ENCODE measurements at regions not wholly inside any gene's neighbourhood (a gene's known extent, or its start where the extent isn't known, plus 50 kb on each side); places are given as distances from the start of the nearest gene placed in this dataset.
"Not testable (repeated sequence)": the region's sequence is repeated elsewhere in the genome, so short reads cannot be mapped to it uniquely, and the experiment has no call there.

DNA sequence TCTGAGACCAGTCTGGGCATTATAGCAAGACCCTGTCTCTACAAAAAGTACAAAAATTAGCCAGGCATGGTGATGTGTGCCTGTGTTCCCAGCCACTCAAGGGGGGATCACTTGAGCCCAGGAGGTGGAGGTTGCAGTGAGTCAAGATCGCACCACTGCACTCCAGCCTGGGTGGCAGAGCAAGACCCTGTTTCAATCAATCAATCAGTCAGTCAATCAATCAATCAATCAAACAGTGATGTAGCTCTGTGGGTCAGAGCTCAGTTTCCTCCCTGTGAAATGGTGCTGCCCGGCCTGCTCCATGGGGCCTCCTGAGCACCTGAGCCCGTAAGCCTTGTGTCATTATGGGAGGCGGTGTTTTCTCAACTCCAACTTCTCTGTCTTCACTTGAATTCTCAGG, 167.1 kb upstream of the CIBAR2 start:
- DNase-seq: no peak

- DNase-seq: no peak
These were observed 167.7 kb upstream of the CIBAR2 start for GRCh38 chr16:85279825-85280545.

DNA sequence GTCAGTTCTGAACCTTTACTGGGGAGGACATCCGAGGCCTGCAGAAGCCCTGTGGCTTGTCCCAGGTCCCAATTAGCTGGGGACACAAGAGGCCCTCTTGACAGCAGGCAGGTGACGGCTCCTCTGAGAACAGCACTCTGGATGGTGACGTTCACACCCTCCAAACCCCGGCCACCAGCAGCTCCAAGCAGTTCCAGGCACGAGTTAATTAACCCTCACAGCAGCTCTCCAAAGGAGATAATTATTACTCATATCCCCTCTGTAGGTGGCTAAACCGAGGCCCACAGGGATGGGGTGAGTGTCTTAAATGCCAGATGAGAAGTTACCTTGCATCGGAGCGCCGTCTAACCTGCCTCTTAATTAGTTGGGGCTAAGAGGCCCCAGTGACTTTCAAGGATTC, 168.9 kb upstream of the CIBAR2 start:
- no peak for DNase-seq

GRCh38 chr16:85282842-85283241, 170.6 kb upstream of the CIBAR2 start:
- no peak for DNase-seq

GRCh38 chr16:85283305-85284050, 171.2 kb upstream of the CIBAR2 start:
- no peak for DNase-seq

- DNase-seq: no peak
These were observed 172.0 kb upstream of the CIBAR2 start for GRCh38 chr16:85284141-85284817.

GRCh38 chr16:85285681-85286065, 173.4 kb upstream of the CIBAR2 start:
- no peak for DNase-seq

GRCh38 chr16:85286066-85286831, 174.0 kb upstream of the CIBAR2 start:
- DNase-seq: no peak

- no peak for DNase-seq
These were observed 174.9 kb upstream of the CIBAR2 start for GRCh38 chr16:85286951-85287814.

DNA sequence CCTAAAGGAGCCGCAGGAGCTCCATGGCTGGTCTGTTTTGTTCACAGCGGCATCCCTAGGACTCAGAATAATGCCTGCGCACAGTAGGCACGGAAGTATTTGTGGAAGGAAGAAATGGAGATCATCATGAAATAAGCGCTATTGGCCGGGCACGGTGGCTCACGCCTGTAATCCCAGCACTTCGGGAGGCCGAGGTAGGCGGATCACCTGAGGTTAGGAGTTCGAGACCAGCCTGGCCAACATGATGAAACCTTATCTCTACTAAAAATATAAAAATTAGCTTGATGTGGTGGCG, 175.5 kb upstream of the CIBAR2 start:
- not testable (repeated sequence) for DNase-seq

DNA sequence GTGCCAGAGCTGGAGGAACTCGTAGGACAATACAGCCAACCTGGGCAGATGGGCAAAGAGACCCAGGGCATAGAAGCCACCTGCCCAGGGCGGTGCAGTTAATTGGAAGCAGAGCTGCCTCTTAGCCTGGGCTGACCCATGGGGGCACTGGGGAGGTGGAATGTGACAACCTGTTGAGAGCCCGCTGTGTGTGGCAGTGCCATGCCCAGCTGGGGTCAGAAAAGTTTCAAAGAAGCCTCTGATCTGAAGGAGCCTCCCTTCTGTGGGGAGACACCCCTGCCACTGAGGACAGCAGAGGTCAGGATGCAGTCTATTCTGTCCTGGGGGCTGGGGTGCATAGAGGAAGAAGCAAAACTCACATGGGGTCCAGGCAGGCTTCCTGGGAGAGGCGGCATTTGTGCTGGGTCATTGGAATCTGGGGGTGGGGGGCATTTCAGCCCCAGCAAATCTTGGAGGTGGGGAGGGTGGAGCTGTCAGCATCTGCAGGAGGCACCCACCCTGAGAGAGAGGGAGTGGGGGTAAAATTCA, 176.1 kb upstream of the CIBAR2 start:
- no peak for DNase-seq

DNA sequence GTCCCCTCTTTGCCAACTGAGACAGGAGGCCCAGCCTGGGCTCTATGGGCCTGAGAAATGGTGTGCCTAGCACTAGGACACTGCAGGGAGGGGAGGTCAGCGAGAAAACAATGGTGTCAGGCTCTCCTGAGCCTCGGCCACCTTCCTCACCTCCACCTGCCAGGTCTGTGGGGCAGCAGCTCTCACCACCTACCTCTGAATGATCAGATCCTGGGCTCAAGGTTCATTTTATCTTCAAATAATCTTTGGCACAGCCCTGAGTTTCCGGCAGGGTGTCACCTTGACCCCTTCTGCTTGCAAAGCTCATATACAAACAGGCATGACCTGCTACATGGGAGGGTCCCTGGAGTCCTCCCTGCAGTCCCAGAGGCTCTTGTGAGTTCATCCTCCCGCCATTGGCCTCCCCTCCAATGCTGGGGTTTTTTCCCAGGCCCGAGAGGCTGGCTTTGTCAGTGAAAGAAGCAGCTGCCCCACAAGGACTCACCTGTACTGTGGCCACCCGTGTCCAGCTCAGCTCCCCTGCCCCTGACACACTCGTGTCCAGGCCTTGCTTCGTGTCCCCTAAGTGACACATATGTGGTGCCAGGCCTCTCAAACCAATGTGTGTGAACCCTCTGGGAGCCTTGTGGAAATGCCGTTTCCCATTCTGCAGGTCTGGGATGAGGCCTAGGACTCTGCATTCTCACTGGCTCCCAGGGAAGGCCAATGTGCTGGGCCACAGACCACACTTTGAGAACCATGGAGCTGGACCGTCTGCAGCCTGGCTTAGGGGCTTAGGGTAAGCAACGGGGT, 176.8 kb upstream of the CIBAR2 start:
- DNase-seq: no peak

DNA sequence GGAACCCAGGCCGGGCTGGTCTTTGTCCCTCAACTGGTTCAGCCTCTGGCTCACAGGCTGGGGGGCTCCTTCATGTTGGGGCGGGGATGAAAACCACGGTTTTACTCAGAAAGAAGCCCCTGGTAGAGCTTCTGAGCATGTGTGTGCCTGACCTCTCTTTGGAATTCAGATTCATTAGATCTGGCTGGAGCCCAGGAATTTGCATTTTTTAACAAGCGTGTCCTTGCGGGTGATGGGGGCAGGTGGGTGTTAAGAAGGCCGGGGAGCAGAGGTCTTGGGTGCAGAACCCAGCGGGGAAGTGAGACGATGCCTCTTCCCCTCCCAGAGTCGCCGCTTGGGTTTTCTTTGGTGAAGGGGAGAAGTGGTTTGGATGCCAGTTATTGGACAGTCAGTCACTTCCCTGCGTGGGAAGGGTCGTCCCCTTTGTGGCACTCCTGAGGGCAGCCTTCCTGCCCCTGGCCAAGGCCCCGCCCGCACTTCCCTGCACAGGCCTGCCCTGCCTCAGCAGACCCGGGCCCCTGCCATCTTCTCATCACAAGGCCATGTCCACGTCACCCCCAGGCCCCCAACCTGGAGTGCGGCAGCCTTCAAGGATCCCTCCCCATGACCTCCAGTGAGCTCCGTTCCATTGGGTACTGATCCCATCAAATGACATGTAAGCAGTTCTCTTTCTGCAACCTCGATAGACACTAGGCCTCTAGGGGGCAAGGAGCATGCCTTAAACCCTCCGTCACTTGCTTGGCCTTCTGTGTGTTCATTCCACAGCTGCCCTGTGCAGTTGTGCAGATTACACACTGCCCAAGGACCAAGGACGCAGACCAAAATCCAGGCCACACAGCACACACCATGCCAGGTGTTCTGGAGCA, 177.7 kb upstream of the CIBAR2 start:
- DNase-seq: no peak

GRCh38 chr16:85290626-85291301, 178.5 kb upstream of the CIBAR2 start:
- no peak for DNase-seq

DNA sequence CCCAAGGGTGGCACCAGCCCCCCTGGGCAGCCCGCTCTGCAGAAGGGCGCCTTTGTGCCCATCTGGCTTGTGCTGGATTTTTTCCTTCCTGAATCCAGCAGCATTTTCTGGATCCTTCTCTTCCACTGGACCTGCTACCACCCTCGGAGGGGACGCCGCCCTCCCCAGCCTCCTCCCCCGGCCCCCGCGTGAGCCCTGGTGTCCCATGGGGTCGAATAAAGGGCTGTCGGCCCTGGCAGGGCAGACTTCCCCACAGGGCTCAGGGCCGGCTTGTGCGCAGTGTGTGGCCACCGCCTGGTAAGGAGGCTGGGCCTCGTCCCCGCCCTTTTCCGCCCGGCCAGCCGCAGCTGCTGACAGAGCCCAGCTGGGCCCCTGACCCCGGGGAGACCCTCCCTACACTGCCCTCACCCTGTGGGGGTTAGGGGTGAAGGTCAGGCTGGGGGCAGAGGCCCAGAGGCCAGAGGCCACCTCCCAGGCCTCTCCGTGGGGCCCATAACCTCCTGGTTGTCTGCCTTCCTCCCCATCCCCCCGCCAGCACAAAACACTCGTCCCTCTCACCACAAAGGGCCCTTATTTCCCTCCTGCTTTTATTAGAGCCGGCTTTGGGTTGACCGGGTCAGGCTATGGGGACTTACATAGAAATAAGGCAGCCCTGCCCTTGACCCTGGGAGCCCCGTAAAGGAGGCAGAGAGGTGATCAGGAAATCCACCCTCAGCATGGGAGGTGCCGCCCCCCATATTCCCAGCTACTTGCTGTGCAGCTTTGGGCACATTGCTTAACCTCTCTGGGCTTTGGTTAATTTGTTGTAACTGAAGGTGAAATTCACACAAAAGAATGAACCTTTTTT, 179.3 kb upstream of the CIBAR2 start:
- no peak for DNase-seq

DNA sequence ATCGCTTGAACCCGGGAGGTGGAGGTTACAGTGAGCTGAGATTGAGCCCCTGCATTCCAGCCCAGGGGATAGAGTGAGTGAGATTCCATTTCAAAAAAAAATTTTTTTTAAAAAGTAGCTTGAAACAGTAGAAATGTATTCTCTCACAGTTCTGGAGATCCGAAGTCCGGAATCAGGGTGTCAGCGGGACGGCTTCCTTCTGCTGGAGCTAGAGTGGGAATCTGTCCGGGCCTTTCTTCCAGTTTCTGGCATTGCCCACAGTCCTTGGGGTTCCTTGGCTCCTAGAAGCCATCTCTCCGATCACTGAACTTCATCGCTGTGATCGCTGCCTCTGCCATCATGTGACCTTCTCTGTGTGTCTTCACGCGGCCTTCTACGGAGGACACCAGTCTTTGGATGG, 181.2 kb upstream of the CIBAR2 start:
- no peak for DNase-seq

DNA sequence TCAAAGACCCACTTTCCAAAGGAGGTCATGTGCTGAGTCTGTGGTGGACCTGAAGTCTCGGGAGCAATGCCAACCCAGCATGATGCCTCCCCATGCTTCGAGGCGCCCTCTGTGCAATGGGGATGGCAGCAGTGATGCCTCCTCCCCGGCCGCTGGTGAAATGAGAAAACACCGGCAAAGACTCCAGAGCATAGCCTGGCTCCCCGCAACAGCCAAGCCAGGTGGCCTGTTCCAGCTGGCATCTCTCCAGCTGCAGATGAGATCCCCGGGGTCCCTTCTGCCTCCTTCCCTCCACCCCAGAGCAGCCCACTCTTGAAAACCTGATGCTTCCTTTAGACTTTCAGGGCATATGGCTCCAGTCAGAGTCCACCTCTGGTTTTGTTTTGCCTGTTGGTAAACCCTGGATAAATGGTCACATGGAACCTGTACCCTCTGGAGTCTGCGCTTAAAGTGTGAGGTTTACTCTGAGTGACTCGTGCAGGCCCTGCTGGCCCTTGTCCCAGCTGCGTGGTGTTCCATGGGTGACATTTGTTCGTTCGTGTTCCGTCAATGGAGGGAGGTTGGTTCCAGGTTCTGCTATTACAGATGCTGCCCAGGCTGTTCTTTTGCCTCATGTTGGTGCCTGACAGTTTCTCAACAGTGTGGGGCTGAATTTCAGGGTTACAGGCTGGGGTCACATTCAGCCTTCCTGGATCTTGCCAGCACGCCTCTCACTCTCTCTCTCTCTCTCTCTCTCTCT, 181.8 kb upstream of the CIBAR2 start:
- no peak for DNase-seq

Data from activated gamma-delta T cell (primary cell).